22Rv1 (cell line): ENCODE measurements at regions not wholly inside any gene's neighbourhood (a gene's known extent, or its start where the extent isn't known, plus 50 kb on each side); places are given as distances from the start of the nearest gene placed in this dataset.

ENCODE experiments used
- CTCF ChIP-seq: fragments of 450-650 bp; IDR thresholded peaks from 2 replicates; pipeline ENCODE4 v1.5.1; 2017; ENCODE audit warnings: mild to moderate bottlenecking
- ZFX ChIP-seq: fragments of 450-650 bp; IDR thresholded peaks from 2 replicates; pipeline ENCODE4 v1.6.1; 2017; ENCODE audit warnings: antibody characterized with exemption, borderline replicate concordance

- TF ChIP-seq CTCF (no peak), ZFX (no peak)
Observed at GRCh38 chr1:175808999-175809398, 65.6 kb upstream of the TNR start.
